ENCODE measurements at regions not wholly inside any gene's neighbourhood (a gene's known extent, or its start where the extent isn't known, plus 50 kb on each side); places are given as distances from the start of the nearest gene placed in this dataset.
"Not testable (repeated sequence)": the region's sequence is repeated elsewhere in the genome, so short reads cannot be mapped to it uniquely, and the experiment has no call there.

DNA sequence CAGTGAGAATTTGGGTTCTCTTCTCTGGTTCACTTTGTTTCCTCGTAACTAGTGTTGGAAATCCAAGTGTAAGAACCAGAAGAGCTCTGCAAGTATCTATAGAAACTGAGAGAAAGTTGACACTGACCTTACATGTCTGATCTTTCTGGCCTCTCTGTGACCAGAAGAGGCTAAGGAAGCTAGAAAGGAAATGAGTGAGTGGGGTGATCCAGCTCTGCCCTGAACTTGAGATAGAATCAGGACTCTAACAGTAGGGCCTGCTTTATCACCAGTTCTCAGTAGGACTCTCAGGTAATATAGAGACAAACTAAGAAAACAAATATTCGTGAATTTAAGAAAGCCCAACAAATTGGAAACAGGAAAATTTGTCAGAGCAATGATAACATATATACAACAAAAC lies 441.2 kb upstream of the ZNF804A start:
- no peak overlapping the region for H3K4me3 ChIP-seq (ENCODE audit: low read depth, low read length)
- DNase-seq (ENCODE audit: low read depth), result no peak
- TF ChIP-seq CTCF (IDR thresholded peaks at IDR 0.05; ENCODE audit: control insufficient read depth, extremely low read depth, insufficient read depth), result no peak

DNA sequence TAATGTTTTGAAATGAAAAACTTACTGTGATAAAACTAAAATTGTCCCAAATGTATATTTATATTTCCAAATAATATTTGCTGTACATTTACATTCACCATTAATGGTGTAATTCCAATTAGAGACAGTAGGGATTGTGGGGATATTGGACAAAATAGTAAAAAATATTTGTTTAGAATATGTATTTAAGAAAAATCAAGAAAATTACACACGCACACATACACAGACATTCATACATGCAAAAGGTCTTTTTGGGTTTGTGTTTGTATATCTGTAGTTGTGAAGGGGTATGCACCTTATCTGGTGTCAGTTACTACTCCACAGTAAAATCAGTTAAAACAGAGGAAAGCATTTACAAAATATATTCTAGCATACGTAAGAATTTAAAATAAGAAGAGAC lies 435.9 kb upstream of the ZNF804A start:
- H3K4me3 ChIP-seq (ENCODE audit: low read depth, low read length), result no peak overlapping the region
- TF ChIP-seq CTCF (IDR thresholded peaks at IDR 0.05; ENCODE audit: control insufficient read depth, extremely low read depth, insufficient read depth), result no peak
- no peak for DNase-seq (ENCODE audit: low read depth)

DNA sequence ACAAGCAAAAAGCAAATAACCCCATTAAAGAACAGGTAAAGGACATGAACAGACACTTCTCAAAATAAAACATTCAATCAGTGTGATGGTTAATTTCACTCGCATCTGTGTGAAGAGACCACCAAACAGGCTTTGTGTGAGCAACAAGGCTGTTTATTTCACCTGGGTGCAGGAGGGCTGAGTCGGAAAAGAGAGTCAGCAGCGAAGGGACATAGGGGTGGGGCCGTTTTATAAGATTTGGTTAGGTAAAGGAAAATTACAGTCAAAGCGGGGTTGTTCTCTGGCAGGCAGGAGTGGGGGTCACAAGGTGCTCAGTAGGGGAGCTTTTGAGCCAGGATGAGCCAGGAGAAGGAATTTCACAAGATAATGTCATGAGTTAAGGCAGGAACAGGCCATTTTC lies 429.5 kb upstream of the ZNF804A start:
- not testable (repeated sequence) for H3K4me3 ChIP-seq (ENCODE audit: low read depth, low read length); DNase-seq (ENCODE audit: low read depth)

GRCh38 chr2:184169366-184169765 lies 429.0 kb upstream of the ZNF804A start:
- TF ChIP-seq CTCF (IDR thresholded peaks at IDR 0.05; ENCODE audit: control insufficient read depth, extremely low read depth, insufficient read depth), result no peak
- no peak overlapping the region for H3K4me3 ChIP-seq (ENCODE audit: low read depth, low read length)
- DNase-seq (ENCODE audit: low read depth), result no peak

GRCh38 chr2:184174493-184175104 lies 423.7 kb upstream of the ZNF804A start:
- no peak for TF ChIP-seq CTCF (IDR thresholded peaks at IDR 0.05; ENCODE audit: control insufficient read depth, extremely low read depth, insufficient read depth)
- H3K4me3 ChIP-seq (ENCODE audit: low read depth, low read length), result no peak overlapping the region
- DNase-seq (ENCODE audit: low read depth), result no peak

- TF ChIP-seq CTCF (IDR thresholded peaks at IDR 0.05; ENCODE audit: control insufficient read depth, extremely low read depth, insufficient read depth), result no peak
- DNase-seq (ENCODE audit: low read depth), result no peak
- no peak overlapping the region for H3K4me3 ChIP-seq (ENCODE audit: low read depth, low read length)
Observed at GRCh38 chr2:184178229-184178628, 420.1 kb upstream of the ZNF804A start.

DNA sequence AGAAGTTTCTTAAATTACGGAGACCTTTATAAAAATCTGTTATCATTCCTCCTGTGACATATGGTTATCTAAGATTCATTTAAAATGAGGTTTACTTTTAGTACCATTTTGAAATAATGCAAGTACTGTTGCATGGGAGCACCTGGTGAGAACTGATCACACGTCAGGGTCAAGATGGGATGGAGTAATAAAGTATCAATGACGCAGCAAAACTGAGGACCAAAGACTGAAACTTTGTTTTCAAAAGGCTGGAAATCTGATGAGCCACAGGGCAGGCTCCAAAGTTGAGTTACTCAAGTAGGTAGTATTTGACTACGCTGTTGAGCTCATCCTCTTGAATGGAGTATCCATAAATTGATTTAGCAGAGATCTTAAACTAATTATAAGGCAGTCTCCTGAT lies 411.9 kb upstream of the ZNF804A start:
- DNase-seq (ENCODE audit: low read depth), result no peak
- H3K4me3 ChIP-seq (ENCODE audit: low read depth, low read length), result no peak overlapping the region
- TF ChIP-seq CTCF (IDR thresholded peaks at IDR 0.05; ENCODE audit: control insufficient read depth, extremely low read depth, insufficient read depth), result no peak

All from LNCaP clone FGC (cell line).